PC-3 (cell line): ENCODE measurements at regions not wholly inside any gene's neighbourhood (a gene's known extent, or its start where the extent isn't known, plus 50 kb on each side); places are given as distances from the start of the nearest gene placed in this dataset.

Experiments
- ATAC-seq: fragments of 200-7000 bp; cut with Tn5 transposase; 2 replicates; pipeline ENCODE4 v1.9.1; 2020; ENCODE audit warnings: mild to moderate bottlenecking, moderate library complexity
- BruUV-seq: library from RNA; stranded (reverse); fragments of 400-500 nt; replicated peaks from 2 replicates; lab custom pipeline; 2021; lab: Mats Ljungman, UMichigan
- CTCF ChIA-PET: fragments of 300-600 bp; sonication (Branson Sonifier 250); formaldehyde crosslinking; loops from one replicate; lab custom pipeline; 2022; ENCODE audit warnings: antibody characterized with exemption; lab: Charles Lee
- POLR2A ChIA-PET: fragments of 300-600 bp; sonication (Branson Sonifier 250); formaldehyde crosslinking; loops from one replicate; lab custom pipeline; 2022; ENCODE audit warnings: antibody characterized with exemption; ENCODE audit not compliant: unreplicated experiment; lab: Charles Lee
- DNase-seq: peaks from one replicate; pipeline ENCODE4 v3.0.0-alpha.2; 2015
- H2AFZ ChIP-seq: fragments of 300-600 bp; sonication (generic); 2 replicates; pipeline ENCODE4 v1.6.0; 2016; ENCODE audit warnings: antibody characterized with exemption, low read length
- H3F3A ChIP-seq: fragments of 300-600 bp; sonication (generic); one replicate; pipeline ENCODE4 v1.6.0; 2017; ENCODE audit warnings: antibody characterized with exemption, low read length, control low read depth, mild to moderate bottlenecking; ENCODE audit not compliant: unreplicated experiment
- H3K27ac ChIP-seq: fragments of 300-600 bp; sonication (generic); 2 replicates; pipeline ENCODE4 v1.5.1; 2016; ENCODE audit warnings: mild to moderate bottlenecking, low read length
- H3K27me3 ChIP-seq: fragments of 300-600 bp; sonication (generic); 2 replicates; pipeline ENCODE4 v1.6.1; 2016; ENCODE audit warnings: low read length, mixed read lengths
- H3K36me3 ChIP-seq: fragments of 300-600 bp; sonication (generic); 2 replicates; pipeline ENCODE4 v1.6.1; 2016; ENCODE audit warnings: low read depth, mixed run types, low read length, mixed read lengths
- H3K4me1 ChIP-seq: fragments of 300-600 bp; sonication (generic); 2 replicates; pipeline ENCODE4 v1.5.1; 2016; ENCODE audit warnings: low read length; ENCODE audit not compliant: insufficient read depth
- H3K4me2 ChIP-seq: fragments of 300-600 bp; sonication (generic); 2 replicates; pipeline ENCODE4 v1.6.0; 2016; ENCODE audit warnings: low read length
- H3K4me3 ChIP-seq: fragments of 300-600 bp; sonication (generic); 2 replicates; pipeline ENCODE4 v1.5.1; 2016; ENCODE audit warnings: mild to moderate bottlenecking, low read length, mixed read lengths
- H3K79me2 ChIP-seq: fragments of 300-600 bp; sonication (generic); 2 replicates; pipeline ENCODE4 v1.6.1; 2017; ENCODE audit warnings: low read length, mixed read lengths
- H3K9ac ChIP-seq: fragments of 300-600 bp; sonication (generic); 2 replicates; pipeline ENCODE4 v1.6.0; 2016; ENCODE audit warnings: mild to moderate bottlenecking, low read length
- H3K9me2 ChIP-seq: fragments of 300-600 bp; sonication (generic); replicated peaks from 2 replicates; pipeline ENCODE4 v1.6.1; 2016; ENCODE audit warnings: mixed run types, low read length, mixed read lengths
- H3K9me3 ChIP-seq: fragments of 300-600 bp; sonication (generic); 2 replicates; pipeline ENCODE4 v1.6.1; 2016; ENCODE audit warnings: low read length, mixed read lengths
- H4K20me1 ChIP-seq: fragments of 300-600 bp; sonication (generic); 2 replicates; pipeline ENCODE4 v1.6.1; 2016; ENCODE audit warnings: low read length, mixed read lengths
- EZH2 ChIP-seq: fragments of 300-600 bp; sonication (generic); IDR thresholded peaks from one replicate; pipeline ENCODE4 v1.6.1; 2017; ENCODE audit warnings: antibody characterized with exemption, mild to moderate bottlenecking, low read length; ENCODE audit not compliant: unreplicated experiment
- EZH2phosphoT487 ChIP-seq: fragments of 300-600 bp; sonication (generic); IDR thresholded peaks from 2 replicates; pipeline ENCODE4 v1.6.1; 2018; ENCODE audit warnings: mild to moderate bottlenecking, antibody characterized with exemption, low read length, borderline replicate concordance
- intact Hi-C: fragments of 100-400 bp; cut with micrococcal nuclease; formaldehyde crosslinking; loops from 2 replicates; pipeline ENCODE4 v1.9.0; 2023
- TF ChIP-seq, protein P1 (sequence below): fragments of 300-600 bp; sonication (generic); conservative IDR thresholded peaks from 2 replicates; pipeline ENCODE4 v1.5.1; 2017; ENCODE audit warnings: antibody characterized with exemption, low read depth, mild to moderate bottlenecking, low read length

DNA sequence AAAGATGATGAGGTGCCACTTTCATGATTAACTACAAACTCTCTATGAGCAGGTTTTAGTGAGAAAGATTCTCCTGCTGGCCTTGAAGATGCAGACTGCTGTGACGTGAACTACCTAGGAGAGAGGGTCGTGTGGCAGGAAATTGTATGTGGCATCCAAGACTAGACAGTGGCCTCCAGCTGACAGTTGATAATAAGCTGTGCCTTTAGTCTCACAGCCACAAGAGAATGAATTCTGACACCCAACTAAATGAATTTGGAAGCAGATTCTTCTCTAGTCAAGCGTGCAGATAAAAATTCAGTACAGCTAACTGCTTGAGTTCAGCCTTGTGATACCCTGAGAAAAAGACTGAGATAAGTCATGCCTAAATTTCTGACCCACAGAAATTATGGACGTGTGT, 169.0 kb upstream of the COL3A1 start:
- no peak overlapping the region for H3K9ac ChIP-seq

DNA sequence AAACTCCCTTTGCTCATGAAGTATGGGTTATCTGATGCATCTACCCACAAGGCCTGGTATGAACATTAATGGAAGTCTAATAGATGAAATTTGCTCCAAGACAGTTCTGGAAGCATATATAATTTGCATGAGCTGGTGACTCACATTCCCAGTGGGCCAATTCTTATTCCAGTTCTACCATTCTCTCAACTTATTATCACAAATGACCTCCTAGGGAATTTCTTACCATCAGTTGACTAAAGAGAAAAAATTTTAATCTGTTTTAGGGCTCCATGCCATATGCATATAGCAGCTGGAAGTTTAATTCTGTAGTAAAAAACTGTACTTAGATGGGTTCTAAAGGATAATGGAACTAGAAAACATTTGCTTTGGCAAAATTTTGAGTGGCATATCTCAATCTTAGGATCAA, 165.2 kb upstream of the COL3A1 start:
- H3K9me2 ChIP-seq: no peaks in the 10 kb centered on the region
- H2AFZ ChIP-seq: no peak overlapping the region
- H3K27ac ChIP-seq: no peak overlapping the region
- H3K79me2 ChIP-seq: no peaks in the 10 kb centered on the region
- DNase-seq: no peak
- intact Hi-C loops: no loop called here
- POLR2A ChIA-PET: no interaction called here
- no peaks in the 10 kb centered on the region for H3K27me3 ChIP-seq
- no TSS peak for BruUV-seq
- CTCF ChIA-PET: no interaction called here
- no peaks in the 10 kb centered on the region for H3K4me1 ChIP-seq
- H3K9me3 ChIP-seq: no peaks in the 10 kb centered on the region
- H3K9ac ChIP-seq: no peak overlapping the region
- no peak overlapping the region for H3K4me2 ChIP-seq
- no peaks in the 10 kb centered on the region for H4K20me1 ChIP-seq
- ATAC-seq: no peak
- H3K36me3 ChIP-seq: no peaks in the 10 kb centered on the region
- no peaks in the 10 kb centered on the region for H3F3A ChIP-seq
- no peak overlapping the region for H3K4me3 ChIP-seq
- no peak for TF ChIP-seq EZH2phosphoT487
- TF ChIP-seq, protein P1, sequence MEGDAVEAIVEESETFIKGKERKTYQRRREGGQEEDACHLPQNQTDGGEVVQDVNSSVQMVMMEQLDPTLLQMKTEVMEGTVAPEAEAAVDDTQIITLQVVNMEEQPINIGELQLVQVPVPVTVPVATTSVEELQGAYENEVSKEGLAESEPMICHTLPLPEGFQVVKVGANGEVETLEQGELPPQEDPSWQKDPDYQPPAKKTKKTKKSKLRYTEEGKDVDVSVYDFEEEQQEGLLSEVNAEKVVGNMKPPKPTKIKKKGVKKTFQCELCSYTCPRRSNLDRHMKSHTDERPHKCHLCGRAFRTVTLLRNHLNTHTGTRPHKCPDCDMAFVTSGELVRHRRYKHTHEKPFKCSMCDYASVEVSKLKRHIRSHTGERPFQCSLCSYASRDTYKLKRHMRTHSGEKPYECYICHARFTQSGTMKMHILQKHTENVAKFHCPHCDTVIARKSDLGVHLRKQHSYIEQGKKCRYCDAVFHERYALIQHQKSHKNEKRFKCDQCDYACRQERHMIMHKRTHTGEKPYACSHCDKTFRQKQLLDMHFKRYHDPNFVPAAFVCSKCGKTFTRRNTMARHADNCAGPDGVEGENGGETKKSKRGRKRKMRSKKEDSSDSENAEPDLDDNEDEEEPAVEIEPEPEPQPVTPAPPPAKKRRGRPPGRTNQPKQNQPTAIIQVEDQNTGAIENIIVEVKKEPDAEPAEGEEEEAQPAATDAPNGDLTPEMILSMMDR: no peak
- TF ChIP-seq EZH2: no peak

More for the DNA sequence above, 169.0 kb upstream of the COL3A1 start:
- Histone ChIP-seq H3K27me3 (no peaks in the 10 kb centered on the region), H3K4me3 (no peak overlapping the region), H3K4me2 (no peak overlapping the region), H3F3A (no peaks in the 10 kb centered on the region), H2AFZ (no peak overlapping the region), H3K4me1 (no peaks in the 10 kb centered on the region), H3K27ac (no peak overlapping the region), H3K36me3 (no peaks in the 10 kb centered on the region), H3K79me2 (no peaks in the 10 kb centered on the region), H4K20me1 (no peaks in the 10 kb centered on the region), H3K9me3 (no peaks in the 10 kb centered on the region), H3K9me2 (no peaks in the 10 kb centered on the region)
- TF ChIP-seq, protein P1: no peak
- TF ChIP-seq EZH2phosphoT487 (no peak), EZH2 (no peak)
- ChIA-PET CTCF (no interaction called here), POLR2A (no interaction called here)
- intact Hi-C loops: no loop called here
- BruUV-seq: no TSS peak
- ATAC-seq (no peak), DNase-seq (no peak)

GRCh38 chr2:188810586-188810985, 163.6 kb upstream of the COL3A1 start:
- H3K9ac ChIP-seq: no peak overlapping the region
- no peaks in the 10 kb centered on the region for H3K36me3 ChIP-seq
- H4K20me1 ChIP-seq: no peaks in the 10 kb centered on the region
- no peaks in the 10 kb centered on the region for H3F3A ChIP-seq
- no peaks in the 10 kb centered on the region for H3K79me2 ChIP-seq
- no peak overlapping the region for H3K4me3 ChIP-seq
- no peaks in the 10 kb centered on the region for H3K9me2 ChIP-seq
- no peaks in the 10 kb centered on the region for H3K9me3 ChIP-seq
- TF ChIP-seq EZH2: no peak
- no peak for TF ChIP-seq EZH2phosphoT487
- DNase-seq (no peak), ATAC-seq (no peak)
- POLR2A ChIA-PET: no interaction called here
- no peaks in the 10 kb centered on the region for H3K27me3 ChIP-seq
- H3K27ac ChIP-seq: no peak overlapping the region
- no TSS peak for BruUV-seq
- H3K4me2 ChIP-seq: no peak overlapping the region
- H3K4me1 ChIP-seq: no peaks in the 10 kb centered on the region
- no peak overlapping the region for H2AFZ ChIP-seq
- CTCF ChIA-PET: no interaction called here
- intact Hi-C loops: no loop called here
